GM06990 (cell line): ENCODE measurements at regions not wholly inside any gene's neighbourhood (a gene's known extent, or its start where the extent isn't known, plus 50 kb on each side); places are given as distances from the start of the nearest gene placed in this dataset.

Experiments
- DNase-seq: peaks from one replicate; pipeline ENCODE4 v3.0.0-alpha.2; 2011; ENCODE audit not compliant: insufficient read length; ENCODE audit errors: extremely low read depth
- H3K27me3 ChIP-seq: replicated peaks from 2 replicates; pipeline ENCODE4 v1.6.0; 2011; ENCODE audit warnings: low read length; ENCODE audit not compliant: control insufficient read depth, insufficient read depth
- H3K36me3 ChIP-seq: 2 replicates; pipeline ENCODE4 v1.5.1; 2011; ENCODE audit warnings: low read length; ENCODE audit not compliant: control insufficient read depth, insufficient read depth
- H3K4me3 ChIP-seq: replicated peaks from 2 replicates; pipeline ENCODE4 v1.5.1; 2011; ENCODE audit warnings: low read depth, mild to moderate bottlenecking, control low read depth, low read length
- CTCF ChIP-seq: IDR thresholded peaks from 2 replicates; pipeline ENCODE4 v1.5.1; 2011; ENCODE audit warnings: low read length, control low read depth, mild to moderate bottlenecking, inconsistent platforms; ENCODE audit not compliant: insufficient read depth, poor library complexity, severe bottlenecking

- TF ChIP-seq CTCF, result no peak
- Histone ChIP-seq H3K27me3 (no peaks in the 10 kb centered on the region), H3K4me3 (no peak overlapping the region), H3K36me3 (no peaks in the 10 kb centered on the region)
- DNase-seq, result no peak
Observed at GRCh38 chr13:88544836-88545235, 873.7 kb downstream of the SLITRK5 start.

- DNase-seq, result no peak
- Histone ChIP-seq H3K36me3 (no peaks in the 10 kb centered on the region), H3K27me3 (no peaks in the 10 kb centered on the region), H3K4me3 (no peak overlapping the region)
- no peak for TF ChIP-seq CTCF
Observed at GRCh38 chr13:88552966-88553365, 881.8 kb downstream of the SLITRK5 start.

GRCh38 chr13:88565566-88565965, 894.4 kb downstream of the SLITRK5 start:
- Histone ChIP-seq H3K36me3 (no peaks in the 10 kb centered on the region), H3K4me3 (no peak overlapping the region), H3K27me3 (no peaks in the 10 kb centered on the region)
- DNase-seq, result no peak
- no peak for TF ChIP-seq CTCF

- no peak for DNase-seq
- H3K36me3 ChIP-seq, result no peaks in the 10 kb centered on the region
- TF ChIP-seq CTCF, result no peak
- no peaks in the 10 kb centered on the region for H3K27me3 ChIP-seq
- no peak overlapping the region for H3K4me3 ChIP-seq
Observed at GRCh38 chr13:88585861-88586260, 914.7 kb downstream of the SLITRK5 start.

- H3K36me3 ChIP-seq, result no peaks in the 10 kb centered on the region
- no peak for TF ChIP-seq CTCF
- H3K4me3 ChIP-seq, result no peak overlapping the region
- no peak for DNase-seq
- no peaks in the 10 kb centered on the region for H3K27me3 ChIP-seq
Observed at GRCh38 chr13:88586263-88586662, 915.1 kb downstream of the SLITRK5 start.

- TF ChIP-seq CTCF, result no peak
- H3K4me3 ChIP-seq, result no peak overlapping the region
- H3K27me3 ChIP-seq, result no peaks in the 10 kb centered on the region
Observed at GRCh38 chr13:88590574-88590973, 919.4 kb downstream of the SLITRK5 start.

More at GRCh38 chr13:88590574-88590973, 919.4 kb downstream of the SLITRK5 start:
- no peaks in the 10 kb centered on the region for H3K36me3 ChIP-seq
- DNase-seq, result no peak
